ENCODE measurements at regions not wholly inside any gene's neighbourhood (a gene's known extent, or its start where the extent isn't known, plus 50 kb on each side); places are given as distances from the start of the nearest gene placed in this dataset.

DNA sequence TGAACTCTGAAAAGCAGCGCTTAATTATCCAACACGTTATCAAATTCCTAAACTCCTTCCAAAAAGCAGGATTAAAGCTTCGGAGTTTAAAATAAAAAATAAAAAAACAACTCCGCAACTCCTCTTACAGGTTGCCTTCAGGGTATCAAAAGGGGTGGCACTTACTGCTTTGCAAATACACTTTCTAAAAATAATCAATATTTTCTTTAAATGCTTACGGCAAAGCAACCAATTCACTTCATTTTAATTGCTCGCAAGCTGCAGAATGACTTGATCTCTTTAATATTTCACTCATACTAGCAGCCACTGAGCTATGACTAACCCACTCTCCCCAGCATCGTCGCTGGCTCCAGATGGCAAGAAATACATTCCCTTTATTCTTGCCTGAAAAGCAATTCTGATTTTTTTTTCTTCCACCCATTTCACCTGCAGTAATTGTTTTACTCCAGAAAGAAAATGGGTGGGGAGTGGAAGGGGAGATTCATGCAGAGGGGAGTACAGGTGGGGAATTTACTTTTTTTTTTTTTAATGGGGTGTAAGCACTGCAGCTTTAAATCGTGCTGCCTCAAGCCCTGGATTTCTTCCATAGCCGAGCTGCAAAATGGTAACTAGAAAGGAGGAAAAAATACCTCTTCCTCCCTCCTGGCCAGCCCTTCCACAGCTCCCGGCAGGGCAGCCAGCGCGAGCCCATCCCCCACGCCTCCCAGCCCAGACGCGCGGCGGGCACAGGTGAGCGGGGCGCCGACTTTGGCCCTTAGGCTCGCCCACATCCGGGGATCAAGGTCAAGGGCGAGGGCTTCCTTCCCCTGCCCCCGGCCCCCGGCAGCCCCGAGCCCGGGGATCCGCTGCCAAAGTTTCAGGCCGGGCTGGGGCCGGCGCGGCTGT, 54.2 kb upstream of the FHIP2A start:
- intact Hi-C loops (cut with micrococcal nuclease) = loop anchor here (5.0 kb wide), 1 partner anchor 50 kb away; no protein-coding TSS in a partner anchor
- peak overlapping the region; percentile 45 for H3K9ac ChIP-seq (ENCODE audit: low read length)
- H4K20me1 ChIP-seq (ENCODE audit: insufficient read depth) = no peaks in the 10 kb centered on the region
- peaks cover 8 to 21% of the 10 kb centered on the region in 2 experiments for H3K4me1 ChIP-seq (ENCODE audit: control insufficient read depth in 1 of 2, insufficient read depth in 2 of 2, low read length in 2 of 2)
- ATAC-seq (peak; percentile 82), DNase-seq (ENCODE audit: low read depth, low spot score) (no peak)
- H3K4me2 ChIP-seq (ENCODE audit: low read length) = peak overlapping the region; percentile 89
- H3K36me3 ChIP-seq (ENCODE audit: control insufficient read depth in 1 of 2, insufficient read depth in 2 of 2, low read length in 2 of 2) = no peaks in the 10 kb centered on the region
- TF ChIP-seq SIN3A (IDR thresholded peaks at IDR 0.05; ENCODE audit: low read depth) (no peak), TCF7L2 (IDR thresholded peaks at IDR 0.05; ENCODE audit: borderline replicate concordance, extremely low read depth, insufficient read depth, insufficient read length) (peak; percentile 15)
- TF ChIP-seq, protein P1, sequence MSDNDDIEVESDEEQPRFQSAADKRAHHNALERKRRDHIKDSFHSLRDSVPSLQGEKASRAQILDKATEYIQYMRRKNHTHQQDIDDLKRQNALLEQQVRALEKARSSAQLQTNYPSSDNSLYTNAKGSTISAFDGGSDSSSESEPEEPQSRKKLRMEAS (IDR thresholded peaks at IDR 0.05) = peak; percentile 45; the same call in 1 of the 2 replicates
- peak overlapping the region; percentile 33 for H2AFZ ChIP-seq (ENCODE audit: low read depth, low read length, poor library complexity, severe bottlenecking)
- H3K27me3 ChIP-seq (ENCODE audit: insufficient read depth, low read length) = no peaks in the 10 kb centered on the region
- no peaks in the 10 kb centered on the region for H3K9me3 ChIP-seq (ENCODE audit: control insufficient read depth in 1 of 2, insufficient read depth in 1 of 2, low read depth in 1 of 2, low read length in 2 of 2)
- POLR2A ChIA-PET = no interaction called here
- RAD21 ChIA-PET (ENCODE audit: low non-redundant PET in 1 of 2, low total read pairs in 2 of 2, uncharacterized antibody in 2 of 2, unreplicated experiment in 2 of 2) = no interaction called here
- no peaks in the 10 kb centered on the region for H3K9me2 ChIP-seq (ENCODE audit: insufficient read depth)
- H3K27ac ChIP-seq (ENCODE audit: low read depth, low read length) = no peak overlapping the region
- peak overlapping the region; percentile 53 to 59 for H3K4me3 ChIP-seq (replicated peaks in 1 of 2; ENCODE audit: low read depth in 1 of 2, low read length in 2 of 2)
- H3K79me2 ChIP-seq (ENCODE audit: insufficient read depth, low read length) = no peaks in the 10 kb centered on the region
- no TSS peak for BruUV-seq (replicated peaks)
- CTCF ChIA-PET = interaction anchor here (0.8 to 1.0 kb wide), 3 partner anchors 17 to 296 kb away, joined by 3 to 5 read pairs (median 5); no protein-coding TSS in a partner anchor

DNA sequence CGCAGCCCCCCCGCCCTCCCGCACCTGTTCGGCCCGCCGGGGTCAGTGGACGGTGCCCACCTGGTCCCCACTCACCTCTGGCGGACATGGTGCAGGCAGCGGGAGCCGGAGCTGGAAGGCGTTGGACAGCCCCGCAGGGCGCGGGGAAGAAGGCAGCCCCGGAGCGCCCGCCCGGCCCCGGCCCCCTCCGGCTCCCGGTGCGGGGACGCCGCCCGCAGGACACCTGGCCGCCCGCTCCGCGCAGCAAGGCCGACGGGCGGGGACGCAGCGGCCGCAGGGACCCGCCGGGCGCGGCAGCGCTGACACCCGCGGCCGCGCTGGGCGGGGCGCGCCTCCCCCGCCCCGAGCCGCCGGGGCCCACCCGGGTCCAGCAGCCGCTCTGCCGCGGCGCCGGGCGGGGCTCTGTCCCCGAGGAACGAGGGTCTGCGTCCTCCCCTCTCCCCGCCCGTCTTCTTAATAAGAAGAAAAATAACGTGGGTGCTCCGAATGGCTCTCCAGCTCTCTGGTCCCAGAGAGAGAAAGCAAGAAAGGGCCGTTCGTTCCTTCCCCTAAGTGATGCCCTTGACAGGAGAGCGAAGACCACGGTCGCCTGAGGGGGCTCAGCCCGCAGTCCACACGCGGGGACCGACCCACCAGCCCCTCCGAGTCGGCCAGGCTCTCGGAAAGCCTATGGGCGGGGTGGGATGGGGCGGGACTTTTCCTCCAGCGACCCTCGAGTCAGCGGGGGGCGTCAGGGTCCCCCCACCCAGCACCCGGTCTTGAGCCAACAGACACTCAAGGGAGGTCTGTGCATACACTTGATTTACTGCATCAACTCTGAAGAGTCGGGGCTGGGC, 53.4 kb upstream of the FHIP2A start:
- Histone ChIP-seq H3K27me3 (ENCODE audit: insufficient read depth, low read length) (no peaks in the 10 kb centered on the region), H3K4me2 (ENCODE audit: low read length) (peak overlapping the region; percentile 89), H3K79me2 (ENCODE audit: insufficient read depth, low read length) (no peaks in the 10 kb centered on the region), H4K20me1 (ENCODE audit: insufficient read depth) (no peaks in the 10 kb centered on the region), H3K36me3 (ENCODE audit: control insufficient read depth in 1 of 2, insufficient read depth in 2 of 2, low read length in 2 of 2) (no peaks in the 10 kb centered on the region), H3K27ac (ENCODE audit: low read depth, low read length) (no peak overlapping the region; the same call in 1 of the 2 replicates), H3K9me3 (ENCODE audit: control insufficient read depth in 1 of 2, insufficient read depth in 1 of 2, low read depth in 1 of 2, low read length in 2 of 2) (no peaks in the 10 kb centered on the region), H3K9me2 (ENCODE audit: insufficient read depth) (no peaks in the 10 kb centered on the region), H3K9ac (ENCODE audit: low read length) (peak overlapping the region; percentile 45), H3K4me3 (replicated peaks in 1 of 2; ENCODE audit: low read depth in 1 of 2, low read length in 2 of 2) (peak overlapping the region; percentile 53 to 59), H3K4me1 (ENCODE audit: control insufficient read depth in 1 of 2, insufficient read depth in 2 of 2, low read length in 2 of 2) (peaks cover 8 to 21% of the 10 kb centered on the region in 2 experiments), H2AFZ (ENCODE audit: low read depth, low read length, poor library complexity, severe bottlenecking) (peak overlapping the region; percentile 27)
- RAD21 ChIA-PET (ENCODE audit: low non-redundant PET in 1 of 2, low total read pairs in 2 of 2, uncharacterized antibody in 2 of 2, unreplicated experiment in 2 of 2) = no interaction called here
- TF ChIP-seq ZFX (IDR thresholded peaks at IDR 0.05) = peak; percentile 52
- TF ChIP-seq CEBPB (IDR thresholded peaks at IDR 0.05; ENCODE audit: low read depth) = no peak
- no TSS peak for BruUV-seq (replicated peaks)
- POLR2A ChIA-PET = no interaction called here
- DNase-seq (ENCODE audit: low read depth, low spot score) (no peak), ATAC-seq (peak; percentile 73)
- intact Hi-C loops (cut with micrococcal nuclease) = loop anchor here (5.0 kb wide), 1 partner anchor 51 kb away; no protein-coding TSS in a partner anchor
- CTCF ChIA-PET = interaction anchor here (1.0 kb wide), 1 partner anchor 16 kb away, joined by 5 read pairs; no protein-coding TSS in a partner anchor
